ENCODE measurements at regions not wholly inside any gene's neighbourhood (a gene's known extent, or its start where the extent isn't known, plus 50 kb on each side); places are given as distances from the start of the nearest gene placed in this dataset.
A peak's percentile ranks its signal among the peaks of the same experiment; 100 is the strongest.

DNA sequence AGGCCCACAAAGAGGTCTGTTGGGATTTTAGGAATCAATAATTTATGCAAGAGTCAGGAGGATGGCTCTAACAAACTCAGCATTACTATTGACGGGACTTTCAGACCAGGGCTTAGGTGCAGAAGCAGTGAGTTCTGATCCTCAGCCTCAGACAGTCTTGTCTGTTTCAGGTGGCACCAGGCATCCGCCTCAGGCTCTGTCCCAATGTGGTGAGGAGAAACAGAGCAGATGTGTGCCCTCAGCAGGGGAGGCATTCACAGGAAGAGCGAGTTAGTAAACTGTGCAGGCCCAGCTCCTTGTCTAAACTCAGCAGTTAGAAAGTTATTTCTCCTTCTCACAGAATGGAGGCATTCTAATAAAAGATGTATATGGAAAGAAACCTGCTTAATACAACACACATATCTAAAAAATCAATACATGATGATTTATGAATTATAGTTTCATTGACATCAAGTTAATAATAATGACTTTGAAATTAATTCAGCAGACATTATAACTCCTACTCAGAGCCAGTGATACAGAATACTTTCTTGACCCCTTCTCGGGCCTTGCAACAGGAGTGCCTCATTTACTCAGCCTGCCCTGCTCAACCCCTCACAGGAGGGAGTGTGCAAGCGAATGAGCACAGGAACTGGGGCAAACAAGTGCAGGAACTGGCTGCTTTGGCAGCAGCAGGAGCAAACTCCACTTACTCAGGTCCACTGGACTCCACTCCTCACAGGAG lies 202.8 kb upstream of the SMIM31 start:
- no peaks in the 10 kb centered on the region for H3K79me2 ChIP-seq (ENCODE audit: insufficient read depth, low read length)
- H3K56ac ChIP-seq (ENCODE audit: insufficient read length, low read depth, low read length) = no peak overlapping the region
- H2BK120ac ChIP-seq (ENCODE audit: low read depth, low read length, poor library complexity, severe bottlenecking) = no peak overlapping the region
- H2BK15ac ChIP-seq (ENCODE audit: low read depth, low read length) = no peak overlapping the region
- no peak overlapping the region for H3K9ac ChIP-seq (ENCODE audit: extremely low read depth, insufficient read length, low read length)
- no peak overlapping the region for H3K4ac ChIP-seq (ENCODE audit: low read depth, low read length)
- Mint-ChIP-seq H3K36me3 (ENCODE audit: insufficient read depth in 1 of 3, low read depth in 3 of 3) (0 out of 7 replicates have a peak, but pooled peaks cover 0 to 4% (median 0%) of the 10 kb centered on the region in 3 experiments), H3K27me3 (ENCODE audit: low read depth) (no peaks in the 10 kb centered on the region), H3K4me1 (peaks cover 3% of the 10 kb centered on the region in 2 experiments), H3K27ac (peak overlapping the region in 1 of 3 experiments; percentile 78; a peak in 1 of 7 replicates), H3K4me3 (no peak overlapping the region), H3K9me3 (peaks cover 2 to 6% of the 10 kb centered on the region in 2 experiments; a peak in 3 of 5 replicates)
- H2AFZ ChIP-seq (ENCODE audit: low read length) = no peak overlapping the region
- no peak overlapping the region for H3K23ac ChIP-seq (ENCODE audit: insufficient read length, low read depth, low read length)
- no peak for DNase-seq
- H3K18ac ChIP-seq (ENCODE audit: insufficient read length, low read depth, low read length) = no peak overlapping the region
- H4K5ac ChIP-seq (ENCODE audit: insufficient read length, low read depth, low read length) = no peak overlapping the region
- no CpG with 5 or more reads among the region's 5 CpGs for WGBS (ENCODE audit: extremely low coverage, insufficient read length, low lambda C conversion rate)
- H3K27ac ChIP-seq (ENCODE audit: insufficient read length, low read depth, low read length) = no peak overlapping the region
- no peak overlapping the region for H3K4me2 ChIP-seq (ENCODE audit: insufficient read depth, insufficient read length, low read length)
- H2BK5ac ChIP-seq (ENCODE audit: insufficient read length, low read length) = no peak overlapping the region
- no peak overlapping the region for H4K8ac ChIP-seq (replicated peaks; ENCODE audit: insufficient read length, low read depth, low read length)
- H4K91ac ChIP-seq (ENCODE audit: insufficient read length, low read depth, low read length) = no peak overlapping the region
- H2BK12ac ChIP-seq (ENCODE audit: insufficient read length, low read depth, low read length) = no peak overlapping the region
- no peak overlapping the region for H3K14ac ChIP-seq (ENCODE audit: insufficient read depth, low read length)
- no peaks in the 10 kb centered on the region for H4K20me1 ChIP-seq (ENCODE audit: control insufficient read depth, insufficient read depth, insufficient read length)
- H3K79me1 ChIP-seq (ENCODE audit: insufficient read depth, low read depth, low read length, poor library complexity, severe bottlenecking) = no peaks in the 10 kb centered on the region
- TF ChIP-seq, protein P1, sequence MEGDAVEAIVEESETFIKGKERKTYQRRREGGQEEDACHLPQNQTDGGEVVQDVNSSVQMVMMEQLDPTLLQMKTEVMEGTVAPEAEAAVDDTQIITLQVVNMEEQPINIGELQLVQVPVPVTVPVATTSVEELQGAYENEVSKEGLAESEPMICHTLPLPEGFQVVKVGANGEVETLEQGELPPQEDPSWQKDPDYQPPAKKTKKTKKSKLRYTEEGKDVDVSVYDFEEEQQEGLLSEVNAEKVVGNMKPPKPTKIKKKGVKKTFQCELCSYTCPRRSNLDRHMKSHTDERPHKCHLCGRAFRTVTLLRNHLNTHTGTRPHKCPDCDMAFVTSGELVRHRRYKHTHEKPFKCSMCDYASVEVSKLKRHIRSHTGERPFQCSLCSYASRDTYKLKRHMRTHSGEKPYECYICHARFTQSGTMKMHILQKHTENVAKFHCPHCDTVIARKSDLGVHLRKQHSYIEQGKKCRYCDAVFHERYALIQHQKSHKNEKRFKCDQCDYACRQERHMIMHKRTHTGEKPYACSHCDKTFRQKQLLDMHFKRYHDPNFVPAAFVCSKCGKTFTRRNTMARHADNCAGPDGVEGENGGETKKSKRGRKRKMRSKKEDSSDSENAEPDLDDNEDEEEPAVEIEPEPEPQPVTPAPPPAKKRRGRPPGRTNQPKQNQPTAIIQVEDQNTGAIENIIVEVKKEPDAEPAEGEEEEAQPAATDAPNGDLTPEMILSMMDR (conservative IDR thresholded peaks at IDR 0.05) = no peak
- no peaks in the 10 kb centered on the region for H3K27me3 ChIP-seq (ENCODE audit: insufficient read depth, low read length)
- H3K9me3 ChIP-seq (ENCODE audit: control insufficient read depth, low read depth, low read length) = no peaks in the 10 kb centered on the region
- H3K4me1 ChIP-seq (ENCODE audit: insufficient read depth, low read length) = no peaks in the 10 kb centered on the region
- H2BK20ac ChIP-seq (ENCODE audit: low read depth, low read length, poor library complexity, severe bottlenecking) = no peak overlapping the region
- no peak overlapping the region for H2AK5ac ChIP-seq (ENCODE audit: insufficient read length, low read length)
- H3T11ph ChIP-seq (ENCODE audit: low read length) = no peak overlapping the region
- H3K23me2 ChIP-seq (ENCODE audit: insufficient read length, low read depth, low read length, poor library complexity, severe bottlenecking) = no peaks in the 10 kb centered on the region
